HG03039 (cell line): ENCODE measurements at regions not wholly inside any gene's neighbourhood (a gene's known extent, or its start where the extent isn't known, plus 50 kb on each side); places are given as distances from the start of the nearest gene placed in this dataset.
"Not testable (repeated sequence)": the region's sequence is repeated elsewhere in the genome, so short reads cannot be mapped to it uniquely, and the experiment has no call there.

Experiments used
- ATAC-seq: cut with Tn5 transposase; IDR thresholded peaks from one replicate; pipeline ENCODE4 v1.9.1; 2021; ENCODE audit warnings: mild to moderate bottlenecking, moderate library complexity; ENCODE audit not compliant: unreplicated experiment

DNA sequence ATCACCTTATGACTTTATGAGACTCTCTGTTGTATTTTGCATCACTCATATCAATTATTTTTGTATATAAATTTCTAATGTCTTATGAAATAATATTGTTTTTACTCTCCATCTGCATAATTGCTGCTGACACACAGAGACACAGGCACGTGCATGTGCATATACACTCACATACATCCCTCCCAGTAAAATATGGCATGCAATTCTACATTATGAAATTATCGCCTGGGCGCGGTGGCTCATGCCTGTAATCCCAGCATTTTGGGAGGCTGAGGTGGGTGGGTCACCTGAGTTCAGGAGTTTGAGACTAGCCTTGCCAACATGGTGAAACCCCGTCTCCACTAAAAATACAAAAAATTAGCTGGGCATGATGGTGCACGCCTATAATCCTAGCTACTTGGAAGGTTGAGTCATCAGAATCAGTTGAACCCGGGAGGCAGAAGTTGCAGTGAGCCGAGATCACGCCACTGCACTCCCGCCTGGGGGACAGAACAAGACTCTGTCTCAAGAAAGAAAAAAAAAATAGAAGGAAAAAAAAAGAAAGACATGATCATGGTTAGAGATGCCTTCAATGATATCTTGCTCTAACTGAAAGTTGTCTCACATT is 96.7 kb upstream of the LUZP2 start:
- no peak for ATAC-seq

- ATAC-seq, result no peak
These were observed 90.5 kb upstream of the LUZP2 start for GRCh38 chr11:24406389-24406788.

GRCh38 chr11:24406980-24407379 is 89.9 kb upstream of the LUZP2 start:
- no peak for ATAC-seq

GRCh38 chr11:24407733-24408132 is 89.1 kb upstream of the LUZP2 start:
- ATAC-seq, result no peak

DNA sequence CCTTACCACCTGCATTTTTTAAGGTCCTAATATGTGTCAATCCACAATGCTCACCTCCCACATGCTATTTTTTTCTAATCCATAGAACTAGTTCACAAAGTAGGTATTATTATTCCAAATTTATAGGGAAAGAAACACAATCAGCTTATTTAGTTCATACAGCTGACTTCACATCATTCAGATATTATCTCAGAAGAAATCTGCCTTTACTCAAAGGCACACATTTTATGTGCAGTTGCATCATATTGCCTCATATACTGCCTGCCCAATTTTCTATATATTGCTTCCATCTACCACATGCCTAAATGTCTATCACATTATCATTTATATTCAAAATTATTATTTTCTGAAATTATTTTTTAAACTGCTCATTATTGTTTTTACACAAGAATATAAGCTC is 88.7 kb upstream of the LUZP2 start:
- no peak for ATAC-seq

DNA sequence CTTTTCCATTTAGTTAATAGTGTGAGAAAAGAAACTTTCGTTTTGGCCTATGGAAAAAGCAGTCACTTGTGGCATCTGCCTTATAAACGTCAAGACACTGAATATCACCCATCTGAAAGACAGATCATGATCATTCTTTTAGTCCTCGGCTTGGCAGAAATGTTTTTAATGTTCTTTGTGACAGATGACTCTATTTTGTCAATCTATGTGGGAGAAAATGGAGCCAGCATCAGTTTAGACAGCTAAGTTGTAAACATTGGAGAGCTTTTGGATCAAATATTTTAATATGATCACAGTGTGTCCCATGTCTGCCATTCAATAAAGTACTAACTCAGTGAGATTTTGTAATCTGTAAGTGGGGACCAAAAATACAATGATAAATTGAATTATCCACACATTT is 85.1 kb upstream of the LUZP2 start:
- no peak for ATAC-seq

GRCh38 chr11:24412722-24413121 is 84.1 kb upstream of the LUZP2 start:
- no peak for ATAC-seq

DNA sequence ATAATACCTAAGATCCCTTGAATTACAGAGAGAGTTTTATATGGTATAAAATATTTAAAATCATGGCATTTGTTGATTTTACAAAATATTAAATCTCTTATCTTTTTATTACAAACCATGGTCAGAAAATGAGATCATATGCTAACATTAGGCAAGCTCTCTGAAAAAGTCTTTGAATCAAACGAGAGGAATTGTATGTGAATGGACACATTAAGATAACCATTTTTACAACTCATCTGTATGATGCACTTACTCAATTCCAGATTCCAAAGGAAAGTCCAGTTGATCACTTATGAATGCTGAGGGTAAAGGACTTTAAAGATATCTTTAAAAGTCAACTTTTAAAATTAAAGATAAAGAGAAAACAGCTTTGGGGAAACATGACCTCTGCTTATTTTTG is 83.5 kb upstream of the LUZP2 start:
- no peak for ATAC-seq

DNA sequence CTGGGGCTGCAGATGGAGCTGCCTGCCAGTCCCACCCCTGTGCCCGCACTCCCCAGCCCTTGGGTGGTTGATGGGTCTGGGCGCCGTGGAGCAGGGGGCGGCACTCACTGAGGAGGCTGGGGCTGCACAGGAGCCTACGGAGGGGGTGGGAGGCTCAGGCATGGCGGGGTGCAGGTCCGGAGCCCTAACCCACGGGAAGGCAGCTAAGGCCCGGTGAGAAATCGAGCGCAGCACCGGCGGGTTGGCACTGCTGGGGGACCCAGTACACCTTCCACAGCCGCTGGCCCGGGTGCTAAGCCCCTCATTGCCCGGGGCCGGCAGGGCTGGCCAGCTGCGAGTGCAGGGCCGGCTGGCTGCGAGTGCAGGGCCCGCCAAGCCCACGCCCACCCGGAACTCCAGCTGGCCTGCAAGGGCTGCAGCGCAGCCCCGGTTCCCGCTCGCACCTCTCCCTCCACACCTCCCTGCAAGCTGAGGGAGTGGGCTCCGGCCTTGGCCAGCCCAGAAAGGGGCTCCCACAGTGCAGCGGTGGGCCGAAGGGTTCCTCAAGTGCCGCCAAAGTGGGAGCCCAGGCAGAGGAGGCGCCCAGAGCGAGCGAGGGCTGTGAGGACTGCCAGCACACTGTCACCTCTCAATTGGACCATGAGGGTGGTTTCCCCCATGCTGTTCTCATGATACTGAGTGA is 80.8 kb upstream of the LUZP2 start:
- ATAC-seq, result not testable (repeated sequence)

GRCh38 chr11:24421766-24422165 is 75.1 kb upstream of the LUZP2 start:
- no peak for ATAC-seq

GRCh38 chr11:24422376-24422775 is 74.5 kb upstream of the LUZP2 start:
- no peak for ATAC-seq

DNA sequence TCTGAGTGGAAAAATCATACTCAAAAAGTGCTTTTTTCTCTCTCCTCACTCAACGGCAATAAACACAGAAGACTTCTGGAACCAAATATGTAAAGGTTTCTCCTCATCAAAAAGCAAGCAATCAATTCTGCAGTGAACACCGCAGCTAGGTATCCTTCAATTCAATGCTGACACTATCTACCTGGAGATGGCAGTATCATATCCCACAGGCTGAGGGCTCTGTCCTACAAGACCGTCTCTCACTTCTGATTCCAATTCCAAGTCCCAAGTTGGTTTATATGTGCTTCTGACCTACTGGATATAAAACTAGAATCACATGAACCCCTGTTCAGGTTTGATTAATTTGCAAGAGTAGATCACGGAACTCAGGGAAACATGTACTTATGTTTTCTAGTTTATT is 59.7 kb upstream of the LUZP2 start:
- no peak for ATAC-seq
